Neuron (in vitro differentiated cells): ENCODE measurements at regions not wholly inside any gene's neighbourhood (a gene's known extent, or its start where the extent isn't known, plus 50 kb on each side); places are given as distances from the start of the nearest gene placed in this dataset.

Source experiments
- H2AFZ ChIP-seq: one replicate; pipeline ENCODE4 v1.6.1; 2013; ENCODE audit warnings: low read depth, mild to moderate bottlenecking, inconsistent platforms, low read length, moderate library complexity
- H3K27me3 ChIP-seq: one replicate; pipeline ENCODE4 v1.6.1; 2013; ENCODE audit warnings: low read length; ENCODE audit not compliant: insufficient read depth
- H3K36me3 ChIP-seq: one replicate; pipeline ENCODE4 v1.6.1; 2013; ENCODE audit warnings: low read length; ENCODE audit not compliant: insufficient read depth
- H3K4me1 ChIP-seq: one replicate; pipeline ENCODE4 v1.6.1; 2013; ENCODE audit warnings: low read length; ENCODE audit not compliant: insufficient read depth
- H3K4me3 ChIP-seq: 2 replicates; pipeline ENCODE4 v1.5.1; 2013; ENCODE audit warnings: mild to moderate bottlenecking, low read length, moderate library complexity
- H3K9me3 ChIP-seq: one replicate; pipeline ENCODE4 v1.6.1; 2013; ENCODE audit warnings: low read length

DNA sequence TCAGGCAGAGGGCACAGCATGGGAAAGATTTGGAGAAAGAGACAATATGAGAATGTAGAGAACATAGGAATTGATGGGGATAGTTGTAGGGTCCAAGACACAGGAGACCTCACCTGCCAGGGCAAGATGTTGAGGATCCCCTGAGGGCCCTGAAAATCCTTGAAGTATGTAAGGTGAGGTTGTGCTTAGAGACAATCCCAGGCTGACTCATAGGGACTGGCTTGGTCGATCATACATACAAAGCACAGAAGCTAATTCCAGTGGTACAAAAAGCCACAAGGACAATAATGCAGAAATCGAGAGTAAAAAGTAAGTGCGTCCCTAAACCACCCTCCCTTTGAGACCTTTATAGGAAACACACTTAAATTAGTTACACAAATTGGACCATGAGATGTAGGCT lies 468.2 kb downstream of the MIAT start:
- H3K4me1 ChIP-seq = no peaks in the 10 kb centered on the region
- no peaks in the 10 kb centered on the region for H3K27me3 ChIP-seq
- no peak overlapping the region for H2AFZ ChIP-seq
- no peaks in the 10 kb centered on the region for H3K36me3 ChIP-seq
- H3K9me3 ChIP-seq = no peaks in the 10 kb centered on the region
- H3K4me3 ChIP-seq = no peak overlapping the region

DNA sequence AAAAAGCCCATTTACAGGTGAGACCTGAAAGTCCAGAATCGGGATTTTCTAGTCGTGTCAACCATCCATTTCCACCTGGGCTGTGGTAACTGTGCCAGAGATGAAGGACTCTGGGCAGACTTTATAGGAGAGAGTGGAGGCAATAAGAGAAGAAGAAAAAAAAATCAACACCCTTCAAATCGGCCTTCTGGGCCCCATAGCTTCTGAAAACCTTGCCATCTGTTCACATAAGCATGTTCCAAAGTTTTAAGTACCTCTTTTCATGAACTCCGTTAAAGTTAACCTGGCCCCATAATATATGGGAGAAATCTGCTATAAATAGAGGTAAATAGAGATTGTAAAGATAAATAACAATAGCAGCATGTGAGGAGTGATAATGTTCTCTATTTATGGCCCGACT lies 470.5 kb downstream of the MIAT start:
- Histone ChIP-seq H3K27me3 (no peaks in the 10 kb centered on the region), H2AFZ (no peak overlapping the region), H3K4me3 (no peak overlapping the region), H3K9me3 (no peaks in the 10 kb centered on the region), H3K4me1 (no peaks in the 10 kb centered on the region), H3K36me3 (no peaks in the 10 kb centered on the region)

DNA sequence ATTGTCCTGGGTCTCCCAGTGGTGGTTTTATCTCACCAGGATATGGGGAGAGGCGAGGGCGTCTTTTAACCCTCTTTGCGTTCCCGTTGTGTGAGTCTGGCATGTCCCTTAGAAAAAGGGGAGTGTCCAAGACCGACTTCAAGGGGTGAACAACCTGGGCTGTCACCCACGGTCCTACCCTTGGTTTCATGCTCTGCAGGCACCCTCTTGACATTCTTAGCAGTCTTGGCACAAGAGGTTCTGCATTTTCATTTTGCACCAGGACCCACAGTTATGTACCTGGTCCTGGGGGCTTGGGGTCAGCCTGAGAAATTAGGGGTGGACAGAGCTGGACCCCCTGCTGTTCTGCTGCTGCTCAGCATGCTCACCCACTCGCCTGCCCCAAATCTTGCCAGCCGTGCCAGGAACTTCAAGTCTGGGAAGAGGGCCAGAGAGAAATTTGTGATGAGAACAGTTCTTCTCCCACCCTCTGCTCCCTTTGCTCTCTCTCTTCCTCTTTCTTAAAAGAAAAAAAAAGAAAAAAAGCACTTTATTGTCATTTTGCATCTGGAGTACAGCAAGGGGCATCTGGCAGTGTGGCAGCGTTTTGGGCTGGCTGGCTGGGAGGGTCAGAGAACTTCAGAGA lies 471.2 kb downstream of the MIAT start:
- Histone ChIP-seq H3K9me3 (no peaks in the 10 kb centered on the region), H2AFZ (no peak overlapping the region), H3K4me1 (peaks cover 4% of the 10 kb centered on the region)

DNA sequence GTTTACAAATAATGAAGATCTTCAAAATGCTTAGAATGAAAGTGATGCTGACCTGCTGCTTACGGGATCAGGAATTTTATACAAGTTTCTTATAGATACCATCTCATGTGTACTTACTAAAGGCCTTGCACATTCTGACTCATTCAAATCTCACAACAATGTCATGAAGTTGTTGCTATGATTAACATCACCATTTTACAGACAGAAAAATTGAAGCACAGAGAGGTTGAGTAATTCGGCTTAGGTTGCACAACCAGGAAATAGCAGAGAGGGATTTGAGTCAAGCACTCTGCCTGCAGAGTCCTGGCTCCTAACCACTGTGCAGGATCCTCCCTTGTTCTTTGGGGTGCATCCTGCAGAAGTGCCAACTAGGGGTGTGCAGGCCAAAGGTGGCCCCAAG lies 471.9 kb downstream of the MIAT start:
- Histone ChIP-seq H3K36me3 (no peaks in the 10 kb centered on the region), H3K4me3 (no peak overlapping the region), H2AFZ (no peak overlapping the region)

More for the DNA sequence above, 471.2 kb downstream of the MIAT start:
- Histone ChIP-seq H3K27me3 (no peaks in the 10 kb centered on the region), H3K4me3 (no peak overlapping the region), H3K36me3 (no peaks in the 10 kb centered on the region)

DNA sequence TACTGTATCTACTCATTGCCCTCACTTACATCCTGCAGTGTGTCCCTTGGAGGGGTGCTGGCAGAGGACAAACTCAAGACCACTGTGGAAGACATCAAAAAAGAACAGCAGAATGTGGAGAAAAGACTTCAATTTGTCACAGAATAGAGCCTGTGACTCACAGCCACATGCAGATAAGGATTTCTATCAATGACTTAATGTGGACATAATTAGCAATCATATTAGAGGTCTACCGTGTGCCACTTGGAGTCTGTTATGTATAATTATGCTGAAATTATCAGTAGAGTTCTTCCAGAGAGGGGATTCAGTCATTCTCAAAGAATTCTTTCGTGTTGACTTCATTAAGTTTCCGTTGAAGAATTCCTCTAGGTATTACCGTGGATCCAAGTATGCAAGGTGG lies 473.5 kb downstream of the MIAT start:
- no peak overlapping the region for H3K4me3 ChIP-seq
- H3K36me3 ChIP-seq = no peaks in the 10 kb centered on the region
- H3K9me3 ChIP-seq = no peaks in the 10 kb centered on the region
- H3K27me3 ChIP-seq = no peaks in the 10 kb centered on the region
- H2AFZ ChIP-seq = no peak overlapping the region
- peaks cover 19% of the 10 kb centered on the region for H3K4me1 ChIP-seq

More for the DNA sequence above, 471.9 kb downstream of the MIAT start:
- Histone ChIP-seq H3K27me3 (no peaks in the 10 kb centered on the region), H3K9me3 (no peaks in the 10 kb centered on the region), H3K4me1 (peaks cover 11% of the 10 kb centered on the region)

DNA sequence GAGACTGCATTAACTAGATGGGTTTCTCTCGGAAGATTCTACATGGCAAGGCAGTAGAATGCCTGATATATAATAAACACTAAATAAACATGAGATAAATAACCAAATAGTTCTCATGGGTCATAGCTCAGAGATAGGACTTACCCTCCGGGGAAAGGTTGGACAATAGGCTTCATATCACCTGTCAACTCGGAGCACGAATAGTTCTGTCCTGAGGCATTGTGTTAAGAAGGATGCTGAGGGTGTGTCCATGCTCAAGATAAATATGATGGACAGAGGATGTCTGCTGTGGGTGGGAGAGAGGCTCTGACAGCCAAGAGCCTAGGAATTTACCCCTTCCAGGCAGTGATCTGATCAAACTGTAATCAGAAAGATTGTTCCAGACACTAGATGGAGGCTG lies 474.0 kb downstream of the MIAT start:
- Histone ChIP-seq H3K36me3 (no peaks in the 10 kb centered on the region), H2AFZ (no peak overlapping the region), H3K4me1 (peaks cover 19% of the 10 kb centered on the region), H3K4me3 (no peak overlapping the region), H3K9me3 (no peaks in the 10 kb centered on the region), H3K27me3 (no peaks in the 10 kb centered on the region)

DNA sequence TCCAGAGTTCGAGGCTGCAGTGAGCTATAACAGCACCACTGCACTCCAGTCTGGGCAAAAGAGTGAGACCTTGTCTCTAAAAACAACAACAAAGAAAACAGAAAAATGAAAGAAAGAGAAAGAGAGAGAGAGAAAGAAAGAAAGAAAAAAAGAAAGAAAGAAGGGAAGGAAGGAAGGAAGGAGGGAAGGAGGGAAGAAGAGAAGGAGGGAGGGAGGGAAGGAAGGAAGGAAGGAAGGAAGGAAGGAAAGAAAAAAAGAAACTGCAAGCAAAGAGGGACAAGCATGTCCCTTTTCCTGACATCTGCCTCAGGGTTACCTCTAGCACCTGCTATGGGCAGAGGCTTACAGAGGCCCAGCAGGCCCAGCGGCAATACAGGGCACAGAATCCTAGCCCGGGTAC lies 475.0 kb downstream of the MIAT start:
- no peaks in the 10 kb centered on the region for H3K27me3 ChIP-seq
- H3K4me1 ChIP-seq = peaks cover 19% of the 10 kb centered on the region
- no peak overlapping the region for H3K4me3 ChIP-seq
- no peaks in the 10 kb centered on the region for H3K36me3 ChIP-seq
- peaks cover 2% of the 10 kb centered on the region for H3K9me3 ChIP-seq
- no peak overlapping the region for H2AFZ ChIP-seq

DNA sequence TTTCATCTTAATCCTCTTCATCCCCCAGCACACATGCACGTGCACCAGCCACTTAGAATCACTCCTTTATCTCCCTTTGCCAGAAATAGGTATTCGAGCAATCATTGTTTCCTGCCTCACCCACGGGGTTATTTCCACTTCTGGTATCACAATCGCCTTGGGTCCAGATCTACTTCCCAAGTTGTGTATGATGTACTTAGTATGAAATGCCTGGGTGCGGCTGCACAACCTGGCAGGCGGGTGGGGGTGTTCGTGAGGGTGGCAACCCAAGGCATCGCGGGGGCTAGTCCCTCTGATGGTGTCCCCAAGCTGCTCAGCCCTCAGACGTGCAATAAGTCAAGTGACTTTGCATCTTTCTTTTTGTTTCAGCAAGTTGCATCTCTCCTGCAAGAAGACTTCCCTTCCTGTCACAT lies 475.6 kb downstream of the MIAT start:
- Histone ChIP-seq H3K9me3 (peaks cover 2% of the 10 kb centered on the region), H3K4me3 (no peak overlapping the region), H2AFZ (no peak overlapping the region), H3K36me3 (no peaks in the 10 kb centered on the region), H3K27me3 (no peaks in the 10 kb centered on the region), H3K4me1 (peaks cover 21% of the 10 kb centered on the region)

DNA sequence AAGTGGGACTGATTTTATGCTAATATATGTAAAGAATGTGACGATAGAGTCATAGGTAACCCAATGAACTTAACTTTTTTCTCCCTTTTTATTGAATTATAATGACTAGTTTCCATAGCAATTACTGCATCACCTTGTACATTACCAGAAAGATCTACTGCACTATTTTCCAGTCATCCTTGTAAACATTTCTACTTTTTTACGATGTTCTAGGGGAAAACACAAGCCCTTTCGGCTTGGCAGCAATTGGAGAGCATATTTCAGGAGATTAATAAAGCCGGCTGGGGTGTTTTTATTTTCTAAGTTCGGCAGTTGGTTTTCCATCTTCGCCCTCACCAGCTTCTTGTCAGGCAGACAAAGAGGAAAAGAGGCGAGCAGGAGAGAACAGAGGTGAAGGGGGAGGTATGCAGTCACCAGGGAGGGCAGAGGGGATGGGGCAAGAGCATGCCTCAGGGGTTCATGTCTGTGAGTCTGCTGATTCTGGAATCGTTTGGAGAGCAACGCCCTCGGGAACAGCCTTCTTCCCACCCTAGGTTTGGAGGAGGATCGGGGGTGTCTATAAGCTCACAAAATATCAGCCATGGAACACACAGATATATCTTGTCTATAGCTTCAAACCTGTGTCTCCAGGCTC lies 476.4 kb downstream of the MIAT start:
- H2AFZ ChIP-seq = no peak overlapping the region
- peaks cover 2% of the 10 kb centered on the region for H3K9me3 ChIP-seq
- H3K4me1 ChIP-seq = peaks cover 21% of the 10 kb centered on the region
- no peaks in the 10 kb centered on the region for H3K27me3 ChIP-seq
- H3K36me3 ChIP-seq = no peaks in the 10 kb centered on the region
- H3K4me3 ChIP-seq = no peak overlapping the region

DNA sequence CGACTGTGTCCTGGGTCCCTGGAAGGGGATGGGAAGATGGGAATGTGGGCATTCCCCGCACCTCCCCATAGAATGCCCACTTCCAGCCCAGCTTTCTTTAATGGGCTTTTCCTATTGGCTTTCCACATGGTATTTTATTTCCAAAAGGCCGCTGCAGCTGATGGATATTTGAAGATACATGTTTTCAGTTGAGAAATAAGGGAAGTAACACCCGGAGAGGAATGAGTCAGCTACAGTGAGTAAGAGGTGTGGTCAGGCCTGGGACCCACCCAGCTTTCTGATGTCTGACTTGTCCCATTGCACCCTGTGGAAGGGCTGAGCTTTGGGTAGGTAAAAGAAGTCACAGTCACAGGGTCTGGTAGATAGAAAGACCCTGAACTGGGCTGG lies 476.9 kb downstream of the MIAT start:
- Histone ChIP-seq H3K4me3 (no peak overlapping the region), H3K4me1 (peaks cover 21% of the 10 kb centered on the region), H3K27me3 (no peaks in the 10 kb centered on the region), H3K9me3 (peaks cover 2% of the 10 kb centered on the region), H3K36me3 (no peaks in the 10 kb centered on the region), H2AFZ (no peak overlapping the region)

DNA sequence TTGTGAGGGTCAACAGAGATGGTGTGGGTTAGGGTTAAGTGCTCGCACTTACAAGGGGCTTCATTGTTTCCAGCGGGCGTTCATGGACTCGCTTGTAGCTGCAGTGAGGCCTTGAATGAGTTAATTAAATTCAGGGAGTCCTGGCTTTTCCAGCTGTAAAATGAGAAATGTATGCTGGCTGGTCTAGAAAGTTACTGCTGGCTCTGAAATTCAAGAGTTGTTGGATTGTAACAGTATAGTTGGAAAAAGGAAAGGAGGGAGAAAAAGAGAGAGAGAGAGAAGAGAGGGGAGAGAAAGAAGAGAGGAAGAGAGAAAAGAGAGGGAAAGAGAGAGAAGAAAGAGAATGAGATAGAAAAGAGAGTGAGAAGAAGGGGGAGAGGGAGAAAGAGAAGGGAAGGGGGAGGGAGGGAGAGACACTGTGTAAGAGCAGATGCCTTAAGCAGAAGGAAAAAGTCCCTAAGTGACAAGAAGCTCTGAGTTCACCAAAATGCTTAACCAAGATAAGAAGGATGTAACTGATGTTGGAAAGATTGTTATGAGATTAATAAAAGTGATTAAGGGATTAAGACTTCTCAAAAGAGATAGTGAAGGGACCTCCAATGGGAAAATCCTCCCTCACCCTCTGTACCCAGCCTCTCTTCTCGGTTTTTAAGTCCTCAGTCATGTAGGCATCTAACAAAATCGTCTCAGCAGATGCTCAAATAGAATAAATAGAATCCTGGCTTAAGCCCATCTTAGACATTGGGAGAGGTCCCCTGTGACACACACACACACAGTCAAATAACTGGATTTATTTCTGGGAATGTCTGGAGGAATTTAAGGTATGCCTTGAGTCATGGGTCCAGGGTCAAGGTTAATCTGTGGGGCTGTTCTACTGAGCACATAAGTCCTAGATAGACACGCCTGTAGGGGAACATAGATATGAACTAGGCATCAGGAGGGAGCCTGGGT lies 477.9 kb downstream of the MIAT start:
- no peaks in the 10 kb centered on the region for H3K27me3 ChIP-seq
- peaks cover 2% of the 10 kb centered on the region for H3K9me3 ChIP-seq
- H3K36me3 ChIP-seq = no peaks in the 10 kb centered on the region
- H2AFZ ChIP-seq = no peak overlapping the region
- no peak overlapping the region for H3K4me3 ChIP-seq
- H3K4me1 ChIP-seq = peaks cover 23% of the 10 kb centered on the region

DNA sequence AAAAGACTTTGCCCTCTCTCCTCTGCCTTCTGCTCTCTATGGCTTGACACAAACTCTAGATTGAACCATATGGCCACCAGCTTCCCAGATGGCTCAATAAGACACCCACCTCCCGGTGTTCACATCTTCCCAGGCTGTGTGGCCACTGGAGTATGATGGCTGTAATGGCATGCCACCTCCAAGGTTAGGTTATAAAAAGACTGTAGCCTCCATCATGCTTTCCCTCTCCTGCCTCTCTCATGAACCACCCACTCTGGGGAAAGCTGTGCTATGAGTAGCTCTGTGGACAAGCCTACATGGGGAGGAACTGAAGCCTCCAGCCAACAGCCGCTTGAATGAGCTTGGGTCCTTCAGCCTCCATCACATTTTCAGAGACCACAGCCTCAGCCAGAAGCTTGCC lies 479.2 kb downstream of the MIAT start:
- no peaks in the 10 kb centered on the region for H3K36me3 ChIP-seq
- no peak overlapping the region for H2AFZ ChIP-seq
- H3K4me3 ChIP-seq = no peak overlapping the region
- H3K4me1 ChIP-seq = peaks cover 23% of the 10 kb centered on the region
- no peaks in the 10 kb centered on the region for H3K27me3 ChIP-seq
- peaks cover 2% of the 10 kb centered on the region for H3K9me3 ChIP-seq

DNA sequence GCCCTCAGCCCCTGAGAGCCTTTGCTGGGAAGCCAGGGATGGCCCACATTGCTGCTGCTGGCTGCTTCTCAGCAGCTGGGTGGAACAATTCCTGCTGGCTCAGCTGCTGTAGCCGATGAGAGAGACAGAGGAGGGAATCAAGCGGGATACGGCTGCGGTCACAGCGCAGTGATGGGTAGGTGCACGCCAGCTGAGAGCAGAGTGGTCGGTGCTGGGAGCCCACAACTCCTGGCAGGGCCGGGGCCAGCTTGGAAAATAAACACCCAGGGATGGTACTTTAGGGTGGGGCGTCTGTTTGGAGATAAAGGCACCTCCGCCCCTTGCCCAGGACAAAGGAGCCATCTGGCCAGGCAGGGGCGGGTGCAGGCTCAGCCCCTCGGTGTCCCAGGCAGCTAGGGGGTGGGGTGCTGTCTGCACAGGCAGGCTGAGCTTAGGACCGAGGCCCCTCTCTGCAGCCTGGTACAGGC lies 480.5 kb downstream of the MIAT start:
- Histone ChIP-seq H3K27me3 (no peaks in the 10 kb centered on the region), H2AFZ (no peak overlapping the region), H3K9me3 (peaks cover 2% of the 10 kb centered on the region), H3K4me3 (no peak overlapping the region), H3K36me3 (no peaks in the 10 kb centered on the region), H3K4me1 (peaks cover 23% of the 10 kb centered on the region)
